ENCODE measurements at regions not wholly inside any gene's neighbourhood (a gene's known extent, or its start where the extent isn't known, plus 50 kb on each side); places are given as distances from the start of the nearest gene placed in this dataset.
"Not testable (repeated sequence)": the region's sequence is repeated elsewhere in the genome, so short reads cannot be mapped to it uniquely, and the experiment has no call there.

- DNase-seq (ENCODE audit: low read depth) = not testable (repeated sequence)
These were observed 94.6 kb upstream of the TPTE start for GRCh38 chr21:10426812-10427211.

DNA sequence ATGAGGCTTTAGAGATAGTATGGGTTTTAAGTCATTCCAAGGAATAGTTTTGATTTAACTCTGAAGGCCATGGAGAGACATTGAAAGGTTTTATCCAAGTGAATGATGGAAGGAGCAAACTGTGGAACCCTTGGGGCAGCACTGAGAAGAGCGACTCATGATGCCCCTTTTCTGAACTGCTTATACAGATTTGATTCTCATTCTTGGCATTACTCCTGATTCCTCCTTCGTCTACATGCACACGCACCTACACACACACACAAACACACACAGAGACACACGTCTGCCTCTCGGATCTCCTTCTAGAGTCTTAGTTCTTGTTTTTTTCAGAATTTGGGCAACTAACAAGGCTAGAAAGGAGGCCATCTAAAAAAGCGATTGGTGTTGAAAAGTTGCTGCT is 94.1 kb upstream of the TPTE start:
- not testable (repeated sequence) for DNase-seq (ENCODE audit: low read depth)

- not testable (repeated sequence) for DNase-seq (ENCODE audit: low read depth)
These were observed 92.3 kb upstream of the TPTE start for GRCh38 chr21:10428981-10429534.

DNA sequence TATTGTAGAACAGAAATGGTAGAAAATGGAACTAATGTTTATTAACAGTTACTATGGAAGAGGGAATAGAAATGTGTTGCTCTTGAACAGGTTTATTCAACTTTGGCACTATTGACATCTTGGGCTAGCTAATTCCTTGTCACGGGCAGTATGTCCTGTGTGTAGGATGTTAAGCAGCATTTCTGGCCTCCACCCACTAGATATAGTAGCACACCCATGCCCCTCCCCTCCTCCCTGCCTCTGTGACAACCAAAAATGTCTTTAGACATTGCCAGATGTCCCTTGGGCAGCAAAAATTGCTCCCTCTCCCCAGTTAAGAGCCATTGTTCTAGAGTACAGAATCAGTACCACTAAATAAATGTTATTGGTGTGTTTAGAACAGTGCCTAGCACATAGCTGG is 91.4 kb upstream of the TPTE start:
- no peak for DNase-seq (ENCODE audit: low read depth)

DNA sequence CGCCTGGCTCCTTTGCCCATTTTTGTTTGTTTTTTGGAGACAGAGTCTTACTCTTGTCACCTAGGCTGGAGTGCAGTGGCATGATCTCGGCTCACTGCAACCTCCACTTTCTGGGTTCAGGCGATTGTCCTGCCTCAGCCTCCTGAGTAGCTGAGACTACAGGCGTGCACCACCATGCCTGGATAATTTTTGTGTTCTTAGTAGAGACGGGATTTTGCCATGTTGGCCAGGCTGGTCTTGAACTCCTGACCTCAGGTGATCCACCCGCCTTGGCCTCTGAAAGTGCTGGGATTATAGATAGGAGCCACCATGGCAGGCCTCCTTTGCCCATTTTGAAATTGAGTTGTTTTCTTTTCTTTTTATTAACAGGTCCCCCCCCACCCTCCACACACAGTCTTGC is 89.4 kb upstream of the TPTE start:
- not testable (repeated sequence) for DNase-seq (ENCODE audit: low read depth)

- DNase-seq (ENCODE audit: low read depth) = not testable (repeated sequence)
These were observed 88.9 kb upstream of the TPTE start for GRCh38 chr21:10432456-10432855.

GRCh38 chr21:10437977-10438376 is 83.4 kb upstream of the TPTE start:
- not testable (repeated sequence) for DNase-seq (ENCODE audit: low read depth)

DNA sequence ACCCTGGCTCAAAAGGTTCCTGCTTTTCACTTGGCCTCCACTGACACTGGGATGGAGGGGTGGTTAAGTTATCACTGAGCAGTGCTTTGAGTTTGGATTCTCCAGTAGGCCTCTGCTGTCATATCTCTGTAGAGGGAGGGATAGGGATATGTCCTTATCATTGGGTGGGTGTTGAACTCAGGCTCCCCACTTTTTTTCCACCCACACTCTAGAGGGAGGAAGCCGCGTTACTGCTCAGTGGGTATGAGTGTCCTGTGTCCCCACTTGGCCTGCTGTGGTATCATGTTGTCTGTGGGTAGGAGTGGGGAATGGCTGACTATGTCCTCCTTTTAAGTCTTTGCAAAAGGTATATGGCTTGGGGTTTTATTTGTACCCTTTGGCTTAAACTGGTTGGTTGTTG is 80.7 kb upstream of the TPTE start:
- not testable (repeated sequence) for DNase-seq (ENCODE audit: low read depth)

GRCh38 chr21:10442018-10442417 is 79.4 kb upstream of the TPTE start:
- not testable (repeated sequence) for DNase-seq (ENCODE audit: low read depth)

DNA sequence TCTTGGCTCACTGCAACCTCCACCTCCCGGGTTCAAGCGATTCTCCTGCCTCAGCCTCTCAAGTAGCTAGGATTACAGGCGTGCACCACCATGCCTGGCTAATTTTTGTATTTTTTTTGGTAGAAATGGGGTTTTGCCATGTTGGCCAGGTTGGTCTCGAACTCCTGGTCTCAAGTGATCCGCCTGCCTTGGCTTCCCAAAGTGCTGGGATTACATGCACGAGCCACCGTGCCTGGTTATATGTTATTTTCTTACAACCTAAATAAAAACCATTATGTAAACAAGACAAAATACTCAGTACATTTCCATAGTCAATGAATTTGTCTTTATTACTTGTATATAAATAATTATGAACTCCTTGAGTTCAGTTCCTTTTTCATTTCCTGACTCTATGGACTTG is 75.7 kb upstream of the TPTE start:
- DNase-seq (ENCODE audit: low read depth) = not testable (repeated sequence)

GRCh38 chr21:10449451-10449850 is 71.9 kb upstream of the TPTE start:
- DNase-seq (ENCODE audit: low read depth) = not testable (repeated sequence)

- DNase-seq (ENCODE audit: low read depth) = not testable (repeated sequence)
These were observed 70.1 kb upstream of the TPTE start for GRCh38 chr21:10451274-10451673.

- DNase-seq (ENCODE audit: low read depth) = not testable (repeated sequence)
These were observed 63.6 kb upstream of the TPTE start for GRCh38 chr21:10457765-10458164.

DNA sequence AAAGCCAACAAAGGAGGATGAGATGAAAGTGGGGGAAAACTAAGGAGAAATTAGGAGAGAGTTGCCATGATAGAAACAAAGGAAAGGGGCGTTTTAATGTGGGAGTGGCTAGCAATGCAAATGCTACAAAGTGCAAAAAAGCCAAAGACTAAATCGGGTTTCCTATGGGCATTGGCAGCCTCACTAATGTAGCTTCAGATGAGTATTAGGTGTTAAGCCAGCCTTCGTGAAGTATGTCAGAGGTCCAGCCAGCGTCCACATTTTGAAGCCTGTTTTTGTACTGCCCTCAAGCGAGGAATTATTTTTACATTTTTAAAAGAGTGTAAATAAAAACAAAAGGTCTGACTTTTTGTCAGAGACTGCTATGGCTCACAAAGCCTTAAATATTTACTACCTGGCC is 60.4 kb upstream of the TPTE start:
- not testable (repeated sequence) for DNase-seq (ENCODE audit: low read depth)

DNA sequence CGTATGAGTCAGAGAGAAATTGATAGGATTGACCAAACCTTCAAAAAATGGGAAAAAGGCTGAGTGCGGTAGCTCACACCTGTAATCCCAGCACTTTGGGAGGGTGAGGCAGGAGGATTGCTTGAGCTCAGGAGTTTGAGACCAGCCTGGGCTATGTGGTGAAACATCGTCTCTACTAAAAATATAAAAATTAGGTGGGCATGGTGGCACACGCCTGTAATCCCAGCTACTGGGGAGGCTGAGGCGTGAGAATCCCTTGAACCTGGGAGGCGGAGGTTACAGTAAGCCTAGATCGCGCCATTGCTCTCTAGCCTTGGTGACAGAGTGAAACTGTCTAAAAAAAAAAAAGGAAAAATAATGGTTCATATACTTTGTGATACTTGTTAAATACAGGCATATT is 59.9 kb upstream of the TPTE start:
- not testable (repeated sequence) for DNase-seq (ENCODE audit: low read depth)

GRCh38 chr21:10463156-10463555 is 58.2 kb upstream of the TPTE start:
- no peak for DNase-seq (ENCODE audit: low read depth)

- DNase-seq (ENCODE audit: low read depth) = no peak
These were observed 56.4 kb upstream of the TPTE start for GRCh38 chr21:10464975-10465374.

DNA sequence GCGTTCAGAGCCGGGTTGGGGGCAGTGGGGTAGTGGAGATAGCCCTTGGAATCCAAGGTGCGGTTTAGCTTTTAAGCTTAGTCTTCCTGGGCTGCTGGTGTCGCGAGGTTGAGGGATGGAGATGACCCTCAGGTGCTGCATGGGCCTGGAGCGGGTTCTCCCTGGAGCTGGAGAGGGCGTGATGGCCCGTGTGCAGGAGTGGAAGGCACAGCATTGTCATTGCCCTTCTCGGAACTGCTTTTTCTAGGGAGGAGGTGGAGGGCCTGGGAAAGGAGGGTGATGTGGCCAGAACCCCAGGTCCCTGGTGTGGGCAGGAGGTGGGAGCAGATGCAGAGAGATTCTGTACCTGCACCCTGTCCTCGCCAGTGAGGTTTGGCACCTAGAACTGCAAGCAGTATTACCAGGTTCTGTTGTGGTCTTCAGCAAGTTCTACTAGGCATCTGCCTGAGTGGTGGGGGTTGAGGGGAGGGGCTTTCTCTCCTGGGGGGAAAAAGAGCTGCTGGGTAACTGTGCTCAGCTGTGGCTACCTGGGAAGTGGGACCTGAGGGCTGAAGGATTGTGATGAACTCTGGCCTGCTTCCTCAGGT is 55.8 kb upstream of the TPTE start:
- DNase-seq (ENCODE audit: low read depth) = not testable (repeated sequence)

DNA sequence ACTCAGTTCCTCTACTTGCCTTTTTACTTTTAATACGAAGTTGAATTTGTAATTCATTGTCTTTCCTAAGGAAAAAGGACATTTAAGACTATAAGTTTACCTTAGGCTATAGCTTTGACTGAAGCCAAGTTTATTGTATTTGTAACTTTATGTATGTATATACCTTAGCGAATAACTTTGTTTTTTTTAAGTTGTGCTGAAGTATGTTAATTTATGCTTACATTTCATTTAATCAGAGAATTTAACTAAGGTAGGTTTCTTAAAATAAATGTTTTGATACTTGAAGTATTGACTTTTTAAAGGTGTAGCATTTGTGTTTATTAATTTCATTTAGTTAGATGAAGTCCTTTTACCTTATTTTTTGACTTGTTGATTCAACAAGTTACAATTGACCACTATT is 55.2 kb upstream of the TPTE start:
- no peak for DNase-seq (ENCODE audit: low read depth)
